Islet of Langerhans (tissue), 1 donor: ENCODE measurements at regions not wholly inside any gene's neighbourhood (a gene's known extent, or its start where the extent isn't known, plus 50 kb on each side); places are given as distances from the start of the nearest gene placed in this dataset.

ENCODE experiments used
- FAIRE-seq: peaks from one replicate; lab custom pipeline; 2011; peaks lifted over from hg19 to GRCh38; lab: Jason Lieb, UNC

DNA sequence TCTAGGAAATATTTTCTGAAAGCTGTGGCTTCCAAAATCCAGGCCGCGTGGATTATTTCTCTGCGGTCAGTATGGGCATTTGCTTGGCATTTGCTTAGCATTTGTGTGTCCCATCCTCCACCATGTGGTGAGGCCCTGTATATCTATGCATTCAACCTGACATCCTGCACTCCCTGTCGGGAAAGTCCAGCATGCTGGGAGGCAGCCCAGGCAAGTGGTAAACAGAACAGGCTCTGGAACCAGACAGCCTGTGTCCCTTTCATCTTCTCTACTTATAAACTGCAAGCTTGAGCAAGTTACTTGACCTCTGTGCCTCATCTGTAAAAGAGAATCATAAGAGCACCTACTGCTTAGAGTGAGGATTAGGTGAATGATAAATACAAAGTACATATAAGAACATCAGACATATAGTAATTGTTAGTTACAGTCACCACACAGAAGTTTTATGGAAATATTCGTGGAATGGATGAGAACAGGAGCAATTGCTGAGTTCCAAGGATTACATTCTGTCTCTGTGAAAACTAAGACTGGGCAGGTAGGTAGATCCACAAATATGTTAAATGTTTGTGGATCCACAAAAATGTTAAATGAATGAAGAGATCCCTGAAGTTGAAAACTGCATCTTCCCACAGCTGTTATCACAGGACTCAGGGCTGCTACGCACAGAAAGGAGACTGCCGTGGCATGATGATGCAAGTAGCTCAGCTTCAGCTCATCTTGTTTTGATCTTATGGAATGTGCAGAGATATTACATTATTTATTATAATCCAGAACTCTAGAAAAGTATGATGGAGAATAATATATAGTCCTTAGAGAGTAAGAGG lies 317.0 kb upstream of the MMADHC start:
- FAIRE-seq = no peak

DNA sequence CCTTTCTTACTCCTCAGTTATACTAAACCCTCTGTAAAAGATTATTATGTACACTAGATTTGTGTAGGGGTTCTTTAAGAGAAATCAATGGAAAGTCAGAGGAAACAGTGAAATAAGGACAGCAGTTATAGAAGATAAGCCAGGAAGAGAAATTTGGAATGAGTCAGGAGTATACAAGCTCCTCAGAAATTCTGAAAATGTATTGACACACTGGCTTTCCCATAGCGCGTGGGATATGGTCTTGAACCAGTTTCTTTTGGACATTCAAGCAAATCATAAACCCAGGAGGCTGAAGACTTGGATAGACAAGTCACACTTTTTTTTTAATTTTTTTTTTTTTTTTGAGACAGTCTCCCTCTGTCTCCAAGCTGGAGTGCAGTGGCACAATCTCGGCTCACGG lies 316.1 kb upstream of the MMADHC start:
- no peak for FAIRE-seq

DNA sequence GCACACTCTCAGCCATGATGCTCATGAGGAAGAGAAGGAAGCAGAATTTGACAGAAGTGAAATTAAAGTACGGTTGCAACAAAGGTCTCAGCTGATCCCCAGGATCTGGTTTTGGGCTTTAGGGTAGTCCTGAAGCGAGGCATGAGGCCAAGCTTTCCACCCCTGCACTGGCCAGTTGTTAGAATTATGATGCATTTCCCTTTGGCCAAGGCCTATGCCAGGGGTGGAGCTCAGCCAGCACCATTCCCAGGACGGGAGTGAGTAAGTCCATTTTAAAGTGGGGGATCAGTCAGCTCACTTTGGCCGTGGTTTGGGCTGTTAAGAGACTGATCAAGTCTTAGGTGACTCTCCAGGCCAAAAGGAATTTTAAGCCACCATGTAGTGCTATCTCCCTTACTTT lies 314.5 kb upstream of the MMADHC start:
- no peak for FAIRE-seq

DNA sequence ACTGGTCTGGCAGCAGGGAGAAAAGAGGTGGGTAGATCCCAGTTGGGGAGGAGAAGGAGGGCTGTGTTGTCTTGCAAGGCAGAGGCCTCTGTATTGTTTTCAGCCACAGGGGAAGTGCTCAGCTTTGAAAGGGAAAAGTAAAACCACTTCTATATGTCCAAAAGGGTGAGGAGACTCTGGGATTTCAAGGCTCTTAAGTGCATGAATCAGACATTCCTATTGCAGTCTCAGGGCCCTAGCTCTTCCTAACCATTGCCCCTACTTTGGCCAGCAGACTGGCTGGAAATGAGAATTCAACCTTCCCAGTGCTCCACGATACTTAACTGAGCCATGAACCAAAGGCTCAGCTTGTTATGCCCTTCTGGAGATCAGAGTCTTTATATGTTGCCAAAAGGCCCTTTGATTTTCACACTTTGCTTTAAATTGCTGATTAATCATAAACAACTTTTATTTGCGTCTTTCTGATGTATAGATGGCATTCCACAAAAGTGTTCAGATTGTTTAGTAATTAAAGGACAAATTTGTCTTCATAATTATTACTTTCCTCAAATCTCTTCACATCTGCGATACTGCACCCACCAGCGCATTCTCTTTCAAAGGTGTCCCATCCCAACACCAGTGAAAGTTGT lies 313.8 kb upstream of the MMADHC start:
- no peak for FAIRE-seq

DNA sequence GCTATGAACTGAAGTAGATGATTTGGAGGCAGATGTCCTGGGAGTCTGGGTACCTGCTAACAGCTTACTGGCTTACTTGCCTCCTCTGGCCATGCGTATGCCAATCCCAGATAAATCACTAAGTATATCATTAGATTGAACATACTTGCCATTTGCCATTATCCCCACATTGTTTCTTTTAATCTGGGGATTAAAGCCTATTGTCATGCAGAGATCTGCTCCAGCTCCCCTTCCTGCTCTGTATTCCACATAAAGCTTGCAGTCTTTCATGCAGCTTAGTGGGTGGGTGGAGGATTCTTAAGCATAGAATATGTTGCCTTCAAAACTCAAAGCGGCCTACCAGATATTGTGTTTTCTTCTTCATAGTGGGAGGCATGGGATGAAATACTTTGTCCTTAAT lies 311.8 kb upstream of the MMADHC start:
- no peak for FAIRE-seq

DNA sequence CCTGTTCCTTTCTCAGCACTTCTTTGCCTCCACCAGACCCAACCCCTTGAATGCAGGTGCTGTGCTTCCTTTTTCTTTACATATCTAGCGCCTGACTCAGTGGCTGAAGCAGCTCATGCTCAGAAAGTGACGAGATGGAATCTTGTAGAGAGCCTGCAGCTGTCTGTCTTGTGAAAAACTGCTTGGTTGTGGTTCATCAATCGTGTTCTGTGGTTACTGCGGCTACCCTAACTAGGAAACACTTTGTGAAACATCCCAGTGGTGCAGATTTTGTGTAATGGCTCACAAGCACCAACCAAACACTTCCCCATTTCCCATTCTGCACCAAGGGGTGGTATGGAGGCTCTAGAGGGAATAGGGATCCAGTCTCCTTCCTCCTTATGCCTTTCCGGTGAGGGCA lies 307.2 kb upstream of the MMADHC start:
- FAIRE-seq = no peak

DNA sequence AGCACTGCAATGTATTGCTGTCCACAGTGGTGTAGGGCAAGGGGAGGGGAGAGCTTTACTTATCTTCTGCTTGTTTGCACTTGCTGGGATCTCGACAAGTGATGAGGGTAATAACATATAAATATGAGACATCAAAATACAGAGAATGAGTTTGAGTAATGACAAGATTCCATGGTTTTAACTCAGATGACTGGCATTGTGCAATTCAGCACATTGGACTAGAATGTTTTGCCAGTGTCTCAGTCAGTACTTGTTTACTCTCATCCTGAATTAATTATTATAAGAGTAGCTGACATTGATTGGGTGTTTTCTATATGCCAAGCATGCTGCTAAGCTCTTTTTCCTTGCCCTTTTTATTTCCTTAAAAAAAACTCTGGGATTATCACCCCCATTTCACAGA lies 306.7 kb upstream of the MMADHC start:
- FAIRE-seq = no peak

DNA sequence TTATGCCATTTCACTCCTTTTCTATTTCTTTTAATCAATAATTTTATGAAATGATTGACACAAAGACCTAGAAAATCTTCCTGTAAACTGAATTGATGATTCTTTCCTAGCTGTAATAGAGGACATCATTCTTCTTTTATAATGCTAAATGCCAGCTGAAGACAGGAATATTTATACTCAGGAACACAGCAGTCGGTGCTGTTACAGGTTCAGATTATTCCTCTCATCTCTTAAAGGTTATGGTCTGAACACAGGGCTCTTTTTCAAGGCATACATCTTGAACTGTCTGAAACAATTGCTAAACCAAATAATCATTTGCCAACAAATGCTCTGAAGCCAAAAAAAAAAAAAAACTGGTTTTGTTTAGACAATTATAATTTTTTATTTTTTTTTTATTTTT lies 305.0 kb upstream of the MMADHC start:
- no peak for FAIRE-seq

DNA sequence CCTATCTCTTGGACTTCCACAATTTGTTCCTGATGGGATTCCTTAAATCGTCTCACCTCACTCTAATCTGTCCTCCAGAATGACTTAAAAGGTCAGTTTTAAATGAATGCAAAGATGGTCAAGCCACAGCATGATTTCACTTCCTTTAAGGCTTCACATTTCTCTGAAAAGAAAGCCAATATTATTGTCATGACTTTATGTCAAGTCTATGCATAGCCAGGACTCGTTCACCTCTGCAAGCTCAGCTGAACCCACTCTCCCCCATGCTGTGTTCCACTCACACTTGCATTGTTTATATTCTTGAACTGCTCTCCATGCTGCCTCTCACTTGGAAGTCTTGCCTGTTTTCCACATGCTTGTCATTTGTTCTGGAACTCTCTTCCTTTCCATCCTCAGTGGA lies 298.4 kb upstream of the MMADHC start:
- no peak for FAIRE-seq

DNA sequence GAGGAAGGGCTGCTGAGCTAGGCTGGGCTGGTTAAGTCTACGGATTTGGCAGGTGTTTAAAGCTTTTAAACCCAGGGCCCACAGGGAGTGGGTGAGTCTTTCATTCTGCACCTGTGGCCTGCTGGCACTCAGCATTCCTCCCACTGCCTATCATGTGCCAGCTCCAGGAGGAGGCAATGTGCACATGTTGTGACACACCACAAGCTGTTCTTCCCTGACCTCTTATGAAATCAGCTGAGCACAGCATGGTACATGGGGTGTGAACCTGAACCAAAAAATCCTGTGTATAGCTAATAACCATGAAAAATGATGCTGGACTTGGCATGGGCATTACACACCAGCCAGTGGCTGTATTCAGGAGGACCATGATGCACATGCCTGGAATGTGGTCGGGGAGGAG lies 297.9 kb upstream of the MMADHC start:
- FAIRE-seq = no peak

DNA sequence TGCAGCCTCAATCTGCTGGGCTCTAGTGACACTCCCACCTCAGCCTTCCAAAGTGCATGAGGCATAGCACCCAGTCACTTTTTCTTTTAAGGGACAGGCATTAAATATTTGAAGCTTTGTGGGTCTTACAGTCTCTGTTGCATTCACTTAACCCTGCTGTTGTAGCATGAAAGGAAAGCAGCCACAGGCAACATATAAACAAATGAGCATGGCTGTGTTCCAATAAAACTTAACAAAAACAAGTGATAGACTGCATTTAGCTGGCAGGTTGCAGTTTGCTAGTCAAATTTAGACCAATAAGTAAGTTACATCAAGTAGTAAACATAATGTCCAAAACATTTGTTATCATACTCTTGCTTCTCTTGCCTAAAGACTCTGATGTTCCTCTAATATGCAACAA lies 297.3 kb upstream of the MMADHC start:
- no peak for FAIRE-seq

DNA sequence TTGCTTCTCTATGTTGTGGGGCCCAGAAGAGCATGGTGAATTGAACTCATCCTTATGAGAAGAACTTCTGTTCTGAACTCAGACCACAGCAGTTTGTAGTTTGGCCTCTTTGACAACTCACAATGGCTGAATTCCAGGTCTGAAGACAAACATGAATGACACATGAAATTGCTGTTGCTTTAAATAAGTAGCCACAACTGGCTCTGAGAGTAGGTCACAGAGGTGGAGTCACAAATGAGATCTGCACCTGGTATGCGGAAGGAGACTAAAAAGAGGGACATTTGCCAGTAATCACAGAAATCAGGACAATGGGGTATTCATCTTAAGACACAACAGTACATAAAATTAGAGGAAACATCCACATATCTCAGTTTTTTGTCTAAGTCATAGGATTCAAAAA lies 290.3 kb upstream of the MMADHC start:
- FAIRE-seq = no peak

DNA sequence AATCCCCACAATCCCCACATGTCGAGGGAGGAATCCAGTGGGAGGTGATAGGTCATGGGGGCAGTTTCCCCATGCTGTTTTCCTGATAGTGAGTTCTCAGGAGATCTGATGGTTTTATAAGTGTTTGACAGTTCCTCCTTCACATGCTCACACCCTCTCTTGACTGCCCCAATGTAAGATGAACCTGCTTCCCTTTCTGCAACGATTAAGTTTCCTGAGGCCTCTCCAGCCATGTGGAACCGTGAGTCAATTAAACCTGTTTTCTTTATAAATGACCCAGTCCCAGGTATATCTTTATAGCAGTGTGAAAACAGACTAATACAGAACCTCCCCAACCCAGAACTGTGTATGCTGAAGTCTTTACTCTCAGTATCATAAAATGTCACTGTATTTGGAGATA lies 289.5 kb upstream of the MMADHC start:
- no peak for FAIRE-seq

DNA sequence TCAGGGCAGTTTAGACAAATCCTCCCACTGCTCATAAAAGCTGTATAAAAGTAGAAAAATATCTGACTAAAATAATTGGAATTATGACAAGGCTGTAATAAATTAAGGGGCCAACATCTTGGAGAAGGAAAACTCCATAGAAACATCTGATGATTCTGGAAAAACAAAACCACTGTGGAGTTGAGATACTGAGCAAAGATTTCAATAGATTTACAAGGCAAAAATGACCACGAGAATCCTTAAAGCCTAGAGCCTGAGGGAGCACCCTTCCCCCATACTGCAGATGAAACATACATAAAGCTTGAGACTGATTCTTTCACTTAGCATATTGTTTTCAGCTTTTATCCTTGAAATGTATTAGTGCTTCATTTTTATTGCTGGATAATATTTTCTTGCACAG lies 286.4 kb upstream of the MMADHC start:
- no peak for FAIRE-seq

DNA sequence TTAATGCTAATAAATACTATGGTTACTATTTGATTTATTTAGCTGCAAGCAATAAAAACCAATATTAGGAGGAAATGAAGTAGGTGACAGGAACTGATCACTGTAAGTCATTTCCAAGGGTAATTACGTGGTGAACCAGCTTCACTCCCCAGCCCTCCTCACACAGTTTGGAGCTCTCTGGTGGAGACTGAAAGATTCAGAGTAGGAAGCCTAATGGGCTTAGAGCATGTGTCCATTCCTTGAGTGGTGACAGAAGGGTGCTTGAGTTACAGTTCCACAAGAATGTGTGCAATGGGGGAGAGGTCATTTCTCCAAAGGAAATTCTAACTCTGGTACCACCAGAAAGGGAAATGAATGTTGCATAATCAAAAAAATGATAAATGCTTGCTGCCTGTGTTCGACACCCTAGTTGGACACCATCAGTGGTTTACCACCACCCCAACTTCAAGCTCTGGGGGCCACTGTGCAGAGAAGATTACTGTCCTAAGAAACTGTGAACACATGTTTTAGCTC lies 285.1 kb upstream of the MMADHC start:
- no peak for FAIRE-seq

DNA sequence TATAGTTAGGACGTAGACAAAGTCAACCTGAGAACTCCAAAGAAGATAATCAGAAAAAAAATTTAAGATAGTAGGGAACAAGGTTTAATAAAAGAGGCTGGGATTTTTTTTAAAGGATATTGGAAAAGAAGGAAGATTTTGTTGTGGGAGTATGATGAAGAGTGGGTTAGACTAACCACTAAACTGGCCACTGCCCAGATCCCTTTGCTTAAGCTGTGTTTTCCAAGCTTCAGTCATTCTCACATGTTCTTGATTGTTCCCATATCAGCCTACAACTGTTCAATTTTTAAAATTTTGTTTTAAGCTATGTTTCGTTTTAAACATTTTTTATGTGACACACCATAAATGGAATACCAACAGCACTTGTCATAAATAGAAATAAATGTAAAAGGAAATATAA lies 284.5 kb upstream of the MMADHC start:
- no peak for FAIRE-seq

DNA sequence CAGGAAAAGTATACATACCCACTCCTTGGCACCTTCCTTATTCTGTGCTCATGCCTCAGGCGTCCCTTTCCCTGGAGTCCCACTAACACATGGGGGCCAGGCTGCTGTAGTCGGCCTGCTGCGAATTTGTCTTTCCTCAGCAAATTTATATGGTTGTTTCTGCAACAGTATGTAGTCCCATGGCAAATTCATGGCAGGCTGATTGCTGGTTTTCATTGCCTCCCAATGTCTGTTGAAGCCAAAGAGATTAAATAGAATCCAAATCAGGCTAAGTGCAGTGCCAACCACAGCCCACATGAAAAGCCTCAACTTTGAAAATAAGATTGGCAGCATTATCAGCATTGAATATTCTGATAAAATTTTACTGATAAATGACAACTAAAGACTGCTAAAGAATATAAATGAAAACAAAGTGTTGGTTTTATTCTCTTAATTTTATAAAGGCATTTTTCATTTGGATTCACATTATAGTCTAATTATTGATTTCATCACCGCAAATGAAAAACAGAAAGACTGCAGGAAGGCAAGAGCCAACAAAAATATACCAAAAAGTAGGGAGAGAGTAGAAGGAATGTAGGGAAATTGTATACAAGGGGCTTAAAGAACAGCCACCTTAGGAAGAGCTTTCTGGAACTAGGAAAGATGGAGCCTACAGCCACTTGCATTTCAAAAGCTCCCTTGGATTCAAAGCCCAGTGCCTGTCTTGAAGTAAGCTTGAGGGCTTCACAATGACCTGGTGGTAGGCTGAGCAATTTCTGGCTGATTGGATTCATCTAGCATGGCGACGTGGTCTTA lies 283.7 kb upstream of the MMADHC start:
- FAIRE-seq = no peak

DNA sequence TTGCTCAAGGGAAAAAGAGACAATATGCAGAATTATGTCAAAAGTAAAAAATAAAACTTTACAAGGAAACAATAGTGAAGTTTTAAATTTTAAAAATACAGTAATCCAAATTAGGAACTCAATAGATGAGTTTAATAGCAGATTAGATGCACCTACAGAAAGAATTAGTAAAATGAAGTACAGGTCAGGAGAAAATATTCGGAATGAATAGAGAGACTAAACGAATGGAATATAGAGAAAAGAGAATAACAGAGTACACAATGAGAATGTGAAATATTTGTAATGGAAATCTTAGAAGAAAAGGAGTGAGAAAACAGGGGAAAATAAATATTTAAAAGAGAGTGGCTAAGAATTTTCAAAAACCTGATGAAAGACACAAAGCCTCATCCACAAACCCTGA lies 275.7 kb upstream of the MMADHC start:
- no peak for FAIRE-seq

DNA sequence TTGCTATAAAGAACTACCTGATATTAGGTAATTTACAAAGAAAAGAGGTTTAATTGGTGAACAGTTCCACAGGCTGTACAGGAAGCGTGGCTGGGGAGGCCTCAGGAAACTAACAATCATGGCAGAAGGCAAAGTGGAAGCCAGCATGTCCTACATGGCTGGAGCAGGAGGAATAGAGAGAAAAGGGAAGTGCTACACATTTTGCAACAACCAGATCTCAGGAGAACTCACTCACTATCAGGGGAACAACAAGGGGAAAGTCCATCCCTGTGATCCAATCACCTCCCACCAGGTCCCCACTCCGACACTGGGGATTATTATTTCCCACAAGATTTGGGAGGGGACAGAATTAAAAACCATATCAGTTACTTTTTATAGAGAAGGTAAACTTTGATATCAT lies 273.5 kb upstream of the MMADHC start:
- no peak for FAIRE-seq

DNA sequence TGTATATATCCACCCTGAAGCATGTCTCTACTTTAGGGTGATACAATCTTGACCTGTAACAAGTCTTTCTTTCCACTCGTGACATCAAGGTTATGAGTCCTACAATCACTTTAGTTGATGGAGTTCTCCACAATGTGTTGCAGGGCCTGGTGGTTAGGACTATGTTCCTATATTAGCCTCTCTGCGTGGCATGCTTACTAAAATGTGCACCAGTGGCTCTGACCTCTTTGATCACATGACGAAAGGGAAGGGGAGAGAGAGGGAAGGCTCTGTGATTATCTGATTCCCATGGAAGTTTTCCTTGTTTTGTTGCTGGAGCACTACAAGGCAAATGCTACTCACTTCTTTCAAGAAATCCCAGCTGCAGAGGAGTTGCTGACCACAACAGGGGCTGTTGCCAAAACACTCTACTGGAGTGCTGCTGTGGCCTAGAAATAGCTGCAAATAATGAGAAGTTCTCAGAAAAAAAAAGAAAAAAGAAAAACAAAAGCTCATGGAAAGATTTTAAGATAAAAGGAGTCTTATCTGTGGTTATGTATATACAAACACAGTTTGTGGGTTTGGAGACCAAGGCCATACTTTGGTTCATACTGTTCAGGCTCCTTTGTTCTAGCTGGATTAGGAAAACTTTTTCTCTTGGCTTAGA lies 272.8 kb upstream of the MMADHC start:
- no peak for FAIRE-seq

DNA sequence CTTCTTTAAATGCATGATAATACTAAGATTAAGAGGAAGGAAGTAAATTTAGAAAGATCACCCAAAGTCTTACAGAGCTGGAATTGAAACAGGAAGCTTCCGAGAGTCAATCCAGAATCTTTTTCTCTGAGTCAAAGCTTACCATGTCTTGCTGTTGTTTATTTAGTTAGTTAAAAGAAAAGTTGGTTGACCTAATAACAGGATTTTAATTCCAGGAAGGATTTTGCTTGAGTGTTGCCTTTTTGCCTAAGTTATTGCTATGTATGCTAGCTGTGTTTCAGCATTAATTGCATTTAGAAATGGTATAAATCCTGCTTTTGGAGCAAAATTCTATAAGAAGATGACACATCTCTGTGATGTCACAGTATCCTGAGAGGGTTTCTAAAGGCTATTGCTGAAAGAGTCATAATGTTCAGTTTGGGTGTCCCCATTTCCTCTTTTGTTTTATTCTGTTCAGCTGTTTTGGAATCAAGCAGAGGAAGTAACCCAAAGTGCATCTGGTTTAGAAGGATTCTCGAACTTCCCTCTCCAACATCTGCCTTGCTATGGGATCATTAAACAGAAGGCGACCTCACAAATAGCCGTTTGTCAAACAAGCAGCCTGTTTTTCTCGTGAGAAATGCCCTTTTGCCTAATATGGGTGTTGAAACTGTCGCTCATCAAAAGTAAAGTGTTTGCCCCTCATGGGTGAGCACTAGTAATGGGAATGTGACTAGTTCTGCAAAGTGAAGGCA lies 271.5 kb upstream of the MMADHC start:
- FAIRE-seq = no peak

DNA sequence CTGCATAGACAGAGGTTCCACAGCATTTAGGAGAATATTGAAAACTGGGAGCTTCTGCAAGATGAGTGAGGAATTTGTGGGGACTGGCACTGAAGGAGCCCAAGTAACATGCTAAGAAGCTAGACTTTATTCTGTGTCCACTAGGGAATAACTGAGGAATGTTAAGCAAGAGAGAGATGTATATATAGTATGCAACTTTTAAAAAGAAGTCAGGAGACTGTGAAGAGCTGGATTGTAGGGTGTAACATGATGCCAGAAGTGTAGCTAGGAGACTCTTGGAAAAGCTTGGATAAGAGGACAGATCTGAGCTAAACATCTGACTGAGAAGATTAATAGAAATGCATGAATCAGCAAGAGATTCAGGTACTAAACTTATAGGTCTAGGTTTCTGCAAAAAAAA lies 270.6 kb upstream of the MMADHC start:
- FAIRE-seq = no peak
